ENCODE measurements at regions not wholly inside any gene's neighbourhood (a gene's known extent, or its start where the extent isn't known, plus 50 kb on each side); places are given as distances from the start of the nearest gene placed in this dataset.

- intact Hi-C loops (cut with micrococcal nuclease) = no loop called here
- CTCF ChIA-PET (ENCODE audit: partially characterized antibody) = no interaction called here
- H3K36me3 Mint-ChIP-seq = no peaks in the 10 kb centered on the region
Measured at GRCh38 chr13:108096301-108096915, 118.9 kb downstream of the LIG4 start.

GRCh38 chr13:108095036-108095435 lies 120.3 kb downstream of the LIG4 start:
- ChIA-PET POLR2A (ENCODE audit: partially characterized antibody) (no interaction called here), CTCF (ENCODE audit: partially characterized antibody) (no interaction called here)
- Mint-ChIP-seq H3K4me1 (peaks cover 0 to 4% (median 0%) of the 10 kb centered on the region in 4 donors), H3K27ac (no peak overlapping the region), H3K36me3 (no peaks in the 10 kb centered on the region), H3K27me3 (peaks cover 1 to 5% of the 10 kb centered on the region in 2 donors), H3K9me3 (peaks cover 0 to 3% (median 0%) of the 10 kb centered on the region in 8 donors), H3K4me3 (peak overlapping the region in 1 of 8 donors; percentile 70)
- no peaks in the 10 kb centered on the region for H3K4me1 ChIP-seq (ENCODE audit: insufficient read depth, low read length)
- H3K27me3 ChIP-seq (ENCODE audit: insufficient read depth, low read length) = no peaks in the 10 kb centered on the region
- no peaks in the 10 kb centered on the region for H3K36me3 ChIP-seq (ENCODE audit: insufficient read depth, low read length)
- H3K9me3 ChIP-seq (ENCODE audit: control insufficient read depth in 1 of 2, low read length in 2 of 2) = no peaks in the 10 kb centered on the region
- intact Hi-C loops (cut with micrococcal nuclease) = no loop called here
- no peak overlapping the region for H3K4me3 ChIP-seq (ENCODE audit: low read length in 2 of 2)
- DNase-seq = no peak
- H3K27ac ChIP-seq (ENCODE audit: low read depth, low read length) = no peak overlapping the region

More at GRCh38 chr13:108096301-108096915, 118.9 kb downstream of the LIG4 start:
- Histone ChIP-seq H3K4me1 (ENCODE audit: insufficient read depth, low read length) (no peaks in the 10 kb centered on the region), H3K4me3 (ENCODE audit: low read length in 2 of 2) (no peak overlapping the region), H3K36me3 (ENCODE audit: insufficient read depth, low read length) (no peaks in the 10 kb centered on the region), H3K27ac (ENCODE audit: low read depth, low read length) (no peak overlapping the region), H3K9me3 (ENCODE audit: control insufficient read depth in 1 of 2, low read length in 2 of 2) (no peaks in the 10 kb centered on the region), H3K27me3 (ENCODE audit: insufficient read depth, low read length) (no peaks in the 10 kb centered on the region)
- no peak overlapping the region for H3K27ac Mint-ChIP-seq
- H3K9me3 Mint-ChIP-seq = peaks cover 0 to 3% (median 0%) of the 10 kb centered on the region in 8 donors
- H3K27me3 Mint-ChIP-seq = peaks cover 1 to 5% of the 10 kb centered on the region in 2 donors
- no peak for DNase-seq
- no peak overlapping the region for H3K4me3 Mint-ChIP-seq
- H3K4me1 Mint-ChIP-seq = peaks cover 0 to 4% (median 0%) of the 10 kb centered on the region in 4 donors
- POLR2A ChIA-PET (ENCODE audit: partially characterized antibody) = no interaction called here

- Histone ChIP-seq H3K36me3 (ENCODE audit: insufficient read depth, low read length) (no peaks in the 10 kb centered on the region), H3K27me3 (ENCODE audit: insufficient read depth, low read length) (no peaks in the 10 kb centered on the region), H3K9me3 (ENCODE audit: control insufficient read depth in 1 of 2, low read length in 2 of 2) (no peaks in the 10 kb centered on the region), H3K4me1 (ENCODE audit: insufficient read depth, low read length) (no peaks in the 10 kb centered on the region), H3K27ac (ENCODE audit: low read depth, low read length) (no peak overlapping the region), H3K4me3 (ENCODE audit: low read length in 2 of 2) (no peak overlapping the region)
- peaks cover 0 to 3% (median 0%) of the 10 kb centered on the region in 8 donors for H3K9me3 Mint-ChIP-seq
- intact Hi-C loops (cut with micrococcal nuclease) = no loop called here
- peaks cover 0 to 4% (median 0%) of the 10 kb centered on the region in 4 donors for H3K4me1 Mint-ChIP-seq
- POLR2A ChIA-PET (ENCODE audit: partially characterized antibody) = no interaction called here
- no peak overlapping the region for H3K4me3 Mint-ChIP-seq
- CTCF ChIA-PET (ENCODE audit: partially characterized antibody) = no interaction called here
- DNase-seq = no peak
- H3K27me3 Mint-ChIP-seq = peaks cover 0 to 1% of the 10 kb centered on the region in 2 donors
- no peak overlapping the region for H3K27ac Mint-ChIP-seq
- no peaks in the 10 kb centered on the region for H3K36me3 Mint-ChIP-seq
Measured at GRCh38 chr13:108093616-108094015, 121.7 kb downstream of the LIG4 start.

GRCh38 chr13:108087810-108088209 lies 127.5 kb downstream of the LIG4 start:
- H3K36me3 ChIP-seq (ENCODE audit: insufficient read depth, low read length) = no peaks in the 10 kb centered on the region
- H3K9me3 Mint-ChIP-seq = no peaks in the 10 kb centered on the region
- no peak for DNase-seq
- intact Hi-C loops (cut with micrococcal nuclease) = no loop called here
- H3K9me3 ChIP-seq (ENCODE audit: control insufficient read depth in 1 of 2, low read length in 2 of 2) = no peaks in the 10 kb centered on the region
- ChIA-PET POLR2A (ENCODE audit: partially characterized antibody) (no interaction called here), CTCF (ENCODE audit: partially characterized antibody) (no interaction called here)
- no peak overlapping the region for H3K27ac ChIP-seq (ENCODE audit: low read depth, low read length)
- H3K27ac Mint-ChIP-seq = no peak overlapping the region
- no peaks in the 10 kb centered on the region for H3K4me1 Mint-ChIP-seq
- H3K4me3 Mint-ChIP-seq = no peak overlapping the region
- no peaks in the 10 kb centered on the region for H3K4me1 ChIP-seq (ENCODE audit: insufficient read depth, low read length)
- H3K4me3 ChIP-seq (ENCODE audit: low read length in 2 of 2) = no peak overlapping the region
- H3K27me3 Mint-ChIP-seq = no peaks in the 10 kb centered on the region
- no peaks in the 10 kb centered on the region for H3K36me3 Mint-ChIP-seq
- no peaks in the 10 kb centered on the region for H3K27me3 ChIP-seq (ENCODE audit: insufficient read depth, low read length)

- Mint-ChIP-seq H3K9me3 (no peaks in the 10 kb centered on the region), H3K36me3 (no peaks in the 10 kb centered on the region), H3K4me3 (no peak overlapping the region), H3K4me1 (no peaks in the 10 kb centered on the region), H3K27me3 (no peaks in the 10 kb centered on the region), H3K27ac (no peak overlapping the region)
- no peak for DNase-seq
- Histone ChIP-seq H3K27ac (ENCODE audit: low read depth, low read length) (no peak overlapping the region), H3K4me1 (ENCODE audit: insufficient read depth, low read length) (no peaks in the 10 kb centered on the region), H3K4me3 (ENCODE audit: low read length in 2 of 2) (no peak overlapping the region), H3K36me3 (ENCODE audit: insufficient read depth, low read length) (no peaks in the 10 kb centered on the region), H3K27me3 (ENCODE audit: insufficient read depth, low read length) (no peaks in the 10 kb centered on the region), H3K9me3 (ENCODE audit: control insufficient read depth in 1 of 2, low read length in 2 of 2) (no peaks in the 10 kb centered on the region)
- intact Hi-C loops (cut with micrococcal nuclease) = no loop called here
- CTCF ChIA-PET (ENCODE audit: partially characterized antibody) = no interaction called here
- POLR2A ChIA-PET (ENCODE audit: partially characterized antibody) = no interaction called here
Measured at GRCh38 chr13:108086678-108087077, 128.7 kb downstream of the LIG4 start.

- no peak overlapping the region for H3K4me3 Mint-ChIP-seq
- Histone ChIP-seq H3K4me1 (ENCODE audit: insufficient read depth, low read length) (no peaks in the 10 kb centered on the region), H3K27ac (ENCODE audit: low read depth, low read length) (no peak overlapping the region), H3K4me3 (ENCODE audit: low read length in 2 of 2) (no peak overlapping the region), H3K27me3 (ENCODE audit: insufficient read depth, low read length) (no peaks in the 10 kb centered on the region), H3K9me3 (ENCODE audit: control insufficient read depth in 1 of 2, low read length in 2 of 2) (no peaks in the 10 kb centered on the region), H3K36me3 (ENCODE audit: insufficient read depth, low read length) (no peaks in the 10 kb centered on the region)
- H3K9me3 Mint-ChIP-seq = no peaks in the 10 kb centered on the region
- intact Hi-C loops (cut with micrococcal nuclease) = no loop called here
- H3K36me3 Mint-ChIP-seq = no peaks in the 10 kb centered on the region
- H3K4me1 Mint-ChIP-seq = no peaks in the 10 kb centered on the region
- POLR2A ChIA-PET (ENCODE audit: partially characterized antibody) = no interaction called here
- no peaks in the 10 kb centered on the region for H3K27me3 Mint-ChIP-seq
- no peak for DNase-seq
- H3K27ac Mint-ChIP-seq = no peak overlapping the region
- CTCF ChIA-PET (ENCODE audit: partially characterized antibody) = no interaction called here
Measured at GRCh38 chr13:108084840-108085239, 130.5 kb downstream of the LIG4 start.

GRCh38 chr13:108083056-108083455 lies 132.3 kb downstream of the LIG4 start:
- H3K9me3 ChIP-seq (ENCODE audit: control insufficient read depth in 1 of 2, low read length in 2 of 2) = no peaks in the 10 kb centered on the region
- no peak overlapping the region for H3K4me3 ChIP-seq (ENCODE audit: low read length in 2 of 2)
- Mint-ChIP-seq H3K4me3 (no peak overlapping the region), H3K4me1 (no peaks in the 10 kb centered on the region), H3K27me3 (no peaks in the 10 kb centered on the region), H3K27ac (no peak overlapping the region), H3K9me3 (peaks cover 0 to 7% (median 2%) of the 10 kb centered on the region in 8 donors), H3K36me3 (no peaks in the 10 kb centered on the region)
- DNase-seq = no peak
- ChIA-PET POLR2A (ENCODE audit: partially characterized antibody) (no interaction called here), CTCF (ENCODE audit: partially characterized antibody) (no interaction called here)
- no peaks in the 10 kb centered on the region for H3K4me1 ChIP-seq (ENCODE audit: insufficient read depth, low read length)
- H3K36me3 ChIP-seq (ENCODE audit: insufficient read depth, low read length) = no peaks in the 10 kb centered on the region
- intact Hi-C loops (cut with micrococcal nuclease) = no loop called here
- H3K27me3 ChIP-seq (ENCODE audit: insufficient read depth, low read length) = no peaks in the 10 kb centered on the region
- H3K27ac ChIP-seq (ENCODE audit: low read depth, low read length) = no peak overlapping the region

GRCh38 chr13:108082481-108082880 lies 132.9 kb downstream of the LIG4 start:
- CTCF ChIA-PET (ENCODE audit: partially characterized antibody) = no interaction called here
- POLR2A ChIA-PET (ENCODE audit: partially characterized antibody) = no interaction called here
- Mint-ChIP-seq H3K36me3 (no peaks in the 10 kb centered on the region), H3K4me3 (no peak overlapping the region), H3K27ac (no peak overlapping the region), H3K4me1 (no peaks in the 10 kb centered on the region), H3K9me3 (peaks cover 0 to 13% (median 2%) of the 10 kb centered on the region in 8 donors), H3K27me3 (no peaks in the 10 kb centered on the region)
- no peaks in the 10 kb centered on the region for H3K27me3 ChIP-seq (ENCODE audit: insufficient read depth, low read length)
- H3K4me1 ChIP-seq (ENCODE audit: insufficient read depth, low read length) = no peaks in the 10 kb centered on the region
- intact Hi-C loops (cut with micrococcal nuclease) = no loop called here
- H3K27ac ChIP-seq (ENCODE audit: low read depth, low read length) = no peak overlapping the region
- H3K9me3 ChIP-seq (ENCODE audit: control insufficient read depth in 1 of 2, low read length in 2 of 2) = no peaks in the 10 kb centered on the region
- no peak overlapping the region for H3K4me3 ChIP-seq (ENCODE audit: low read length in 2 of 2)
- no peaks in the 10 kb centered on the region for H3K36me3 ChIP-seq (ENCODE audit: insufficient read depth, low read length)
- DNase-seq = no peak

Data from CD4-positive, alpha-beta memory T cell (primary cell).